IPS-18c (cell line): ENCODE measurements at regions not wholly inside any gene's neighbourhood (a gene's known extent, or its start where the extent isn't known, plus 50 kb on each side); places are given as distances from the start of the nearest gene placed in this dataset.
"Not testable (repeated sequence)": the region's sequence is repeated elsewhere in the genome, so short reads cannot be mapped to it uniquely, and the experiment has no call there.

Experiments used
- H3K4me3 ChIP-seq: 2 replicates; pipeline ENCODE4 v1.7.0; 2013; ENCODE audit warnings: low read depth, mild to moderate bottlenecking, low read length, moderate library complexity; ENCODE audit not compliant: insufficient read depth
- H3K9me3 ChIP-seq: one replicate; pipeline ENCODE4 v1.6.1; 2013; ENCODE audit warnings: mild to moderate bottlenecking, low read length, moderate library complexity; ENCODE audit not compliant: control insufficient read depth, insufficient read depth

GRCh38 chr6:101083533-101084175, 202.5 kb upstream of the ASCC3 start:
- Histone ChIP-seq H3K4me3 (no peak overlapping the region), H3K9me3 (no peaks in the 10 kb centered on the region)

- no peaks in the 10 kb centered on the region for H3K9me3 ChIP-seq
- no peak overlapping the region for H3K4me3 ChIP-seq
Observed at GRCh38 chr6:101085327-101085726, 204.2 kb upstream of the ASCC3 start.

DNA sequence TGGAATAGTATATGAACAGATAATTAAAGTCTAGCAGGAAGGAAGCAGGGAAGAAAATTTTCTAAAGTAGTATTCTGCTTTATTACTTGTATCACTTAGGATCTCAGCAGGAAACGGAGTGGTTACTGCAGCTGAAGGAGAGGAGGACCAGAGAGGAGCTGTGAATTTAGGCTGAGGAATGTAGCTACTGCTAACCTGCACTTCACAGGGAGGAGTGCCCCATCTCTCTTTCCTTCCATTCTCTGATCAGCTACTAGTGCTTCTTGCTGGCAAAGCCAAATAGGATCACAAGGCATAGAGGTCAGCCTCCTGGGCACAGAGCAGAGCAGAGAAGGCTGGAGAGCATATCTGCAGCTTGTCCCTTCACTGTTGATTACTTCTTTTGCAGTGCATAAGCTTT, 205.3 kb upstream of the ASCC3 start:
- Histone ChIP-seq H3K4me3 (no peak overlapping the region), H3K9me3 (no peaks in the 10 kb centered on the region)

DNA sequence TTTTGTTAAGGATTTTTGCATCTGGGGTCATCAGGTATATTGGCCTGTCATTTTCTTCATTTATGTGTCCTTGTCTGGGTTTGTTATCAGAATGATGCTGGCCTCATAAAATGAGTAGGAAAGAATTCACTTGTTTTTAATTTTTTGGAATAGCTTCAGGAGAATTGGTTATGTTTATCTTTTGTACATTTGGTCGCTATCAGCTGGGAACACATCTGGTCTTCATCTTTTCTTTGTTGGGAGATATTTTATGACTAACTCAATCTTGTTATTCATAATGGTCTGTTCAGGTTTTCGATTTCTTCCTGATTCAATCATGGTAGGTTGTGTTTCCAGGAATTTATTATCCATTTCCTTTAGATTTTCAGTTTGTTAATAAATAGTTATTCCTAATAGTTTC, 207.5 kb upstream of the ASCC3 start:
- Histone ChIP-seq H3K4me3 (no peak overlapping the region), H3K9me3 (peaks cover 2% of the 10 kb centered on the region)

- Histone ChIP-seq H3K4me3 (no peak overlapping the region), H3K9me3 (peaks cover 2% of the 10 kb centered on the region)
Observed at GRCh38 chr6:101089640-101090039, 208.5 kb upstream of the ASCC3 start.

DNA sequence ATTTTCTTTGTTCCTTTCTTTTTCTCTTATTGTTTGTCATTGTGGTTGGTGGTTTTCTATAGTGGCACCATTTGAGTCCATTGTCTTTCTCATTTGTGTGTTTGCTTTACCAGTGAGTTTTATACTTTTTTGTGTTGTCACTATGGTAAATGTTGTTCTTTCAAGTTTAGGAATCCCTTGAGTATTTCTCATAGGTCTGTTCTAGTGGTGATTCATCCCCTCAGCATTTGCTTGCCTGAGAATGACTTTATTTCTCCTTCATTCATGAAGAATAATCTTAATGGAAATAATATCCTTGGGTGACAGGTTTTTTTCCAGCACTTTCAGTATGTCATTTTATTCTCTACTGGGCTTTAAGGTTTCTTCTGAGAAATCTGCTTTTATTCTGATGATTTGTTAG, 209.2 kb upstream of the ASCC3 start:
- Histone ChIP-seq H3K9me3 (peaks cover 2% of the 10 kb centered on the region), H3K4me3 (no peak overlapping the region)

GRCh38 chr6:101098605-101099004, 217.5 kb upstream of the ASCC3 start:
- not testable (repeated sequence) for H3K4me3 ChIP-seq, H3K9me3 ChIP-seq

DNA sequence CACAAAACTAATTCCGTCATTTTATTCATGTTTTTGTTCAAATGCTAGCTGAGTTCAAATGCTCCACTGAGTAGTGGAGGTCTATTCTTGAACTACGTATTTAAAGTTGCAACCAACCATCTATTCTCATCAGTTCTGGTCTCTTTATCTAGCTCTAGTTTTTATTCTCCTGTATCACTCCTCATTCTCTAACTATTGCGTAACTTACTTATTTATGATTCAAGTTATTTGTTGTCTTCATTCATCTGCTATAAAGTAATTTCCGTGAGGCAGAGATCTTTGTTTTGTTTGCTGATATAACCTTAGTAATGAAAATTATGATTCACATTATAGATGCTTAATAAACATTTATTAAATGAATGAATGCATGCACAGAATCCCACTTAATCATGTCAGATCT, 221.6 kb upstream of the ASCC3 start:
- H3K4me3 ChIP-seq: no peak overlapping the region
- no peaks in the 10 kb centered on the region for H3K9me3 ChIP-seq

DNA sequence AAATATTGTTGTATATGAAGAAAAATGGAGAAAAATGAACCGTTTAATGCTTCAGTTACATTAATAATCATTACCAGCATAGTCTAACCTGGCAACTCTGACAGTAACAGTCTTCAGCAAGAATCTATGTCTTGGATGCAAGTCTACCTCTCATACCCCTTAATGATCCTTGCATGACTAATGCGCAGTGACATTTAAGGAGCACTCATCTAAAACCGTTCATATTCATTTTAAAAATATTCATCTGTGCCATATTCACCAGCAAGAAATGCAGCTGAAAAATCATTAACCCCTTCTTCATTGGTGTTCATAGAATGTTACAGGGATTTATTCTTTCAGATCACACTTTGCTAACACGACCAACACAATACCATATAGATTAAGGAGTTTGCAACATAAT, 227.2 kb upstream of the ASCC3 start:
- Histone ChIP-seq H3K9me3 (no peaks in the 10 kb centered on the region), H3K4me3 (no peak overlapping the region)

- no peaks in the 10 kb centered on the region for H3K9me3 ChIP-seq
- no peak overlapping the region for H3K4me3 ChIP-seq
Observed at GRCh38 chr6:101110814-101111213, 229.7 kb upstream of the ASCC3 start.

DNA sequence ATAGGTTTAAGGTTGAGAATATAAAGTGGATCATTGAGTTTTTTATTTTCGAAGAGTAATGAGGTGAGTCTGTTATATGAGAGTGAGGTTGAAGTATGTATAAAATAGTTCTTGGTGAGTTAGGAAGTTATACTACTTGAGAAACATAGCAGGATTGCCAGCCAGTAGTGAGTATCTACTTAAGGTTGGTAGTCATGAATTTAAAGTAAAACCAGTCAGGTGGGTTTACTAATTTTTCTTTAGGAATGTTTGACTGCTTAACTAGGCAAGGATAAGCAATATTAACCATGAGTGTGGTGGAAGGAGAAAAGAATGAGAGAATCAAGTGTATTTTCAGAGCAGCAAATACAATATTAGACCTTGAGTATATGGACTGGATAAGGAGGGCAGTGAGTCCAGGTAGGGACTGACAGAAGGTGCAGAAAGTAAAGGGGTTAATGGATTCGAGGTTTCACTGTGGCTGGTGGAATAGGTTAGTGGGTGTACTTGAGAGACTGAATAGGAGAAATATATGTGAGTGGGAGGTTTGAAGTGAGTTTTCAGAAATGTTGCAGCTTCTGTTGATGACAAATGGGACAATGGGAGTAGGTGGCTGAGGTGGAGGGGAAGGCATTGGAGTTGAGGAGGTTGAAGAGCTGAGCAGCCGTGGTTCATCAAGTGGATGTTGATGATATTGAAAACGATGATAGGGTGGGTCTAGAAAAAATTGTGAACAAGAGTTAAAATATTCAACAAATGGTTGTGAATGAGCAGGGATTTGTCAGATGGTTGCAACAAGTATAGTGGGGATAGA, 232.5 kb upstream of the ASCC3 start:
- Histone ChIP-seq H3K4me3 (no peak overlapping the region), H3K9me3 (no peaks in the 10 kb centered on the region)

DNA sequence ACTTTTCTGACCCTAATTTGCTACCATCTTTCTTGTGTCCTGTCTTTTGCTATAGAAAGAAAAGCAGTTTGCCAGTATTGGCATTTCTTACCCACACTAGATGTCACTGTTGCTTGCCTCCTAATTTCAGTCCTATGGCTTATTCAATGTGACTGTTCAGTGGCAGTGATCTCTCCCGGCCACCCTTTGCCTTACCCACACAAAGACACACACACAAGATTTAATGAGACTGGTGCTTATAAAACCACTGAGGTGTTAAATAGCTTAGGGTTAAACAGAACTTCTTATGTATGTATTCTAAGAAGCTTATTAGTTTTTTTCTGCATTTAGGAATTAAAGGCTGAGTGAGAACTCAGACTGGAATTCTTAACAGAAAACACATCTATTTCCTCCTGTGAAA, 233.6 kb upstream of the ASCC3 start:
- H3K4me3 ChIP-seq: no peak overlapping the region
- no peaks in the 10 kb centered on the region for H3K9me3 ChIP-seq

DNA sequence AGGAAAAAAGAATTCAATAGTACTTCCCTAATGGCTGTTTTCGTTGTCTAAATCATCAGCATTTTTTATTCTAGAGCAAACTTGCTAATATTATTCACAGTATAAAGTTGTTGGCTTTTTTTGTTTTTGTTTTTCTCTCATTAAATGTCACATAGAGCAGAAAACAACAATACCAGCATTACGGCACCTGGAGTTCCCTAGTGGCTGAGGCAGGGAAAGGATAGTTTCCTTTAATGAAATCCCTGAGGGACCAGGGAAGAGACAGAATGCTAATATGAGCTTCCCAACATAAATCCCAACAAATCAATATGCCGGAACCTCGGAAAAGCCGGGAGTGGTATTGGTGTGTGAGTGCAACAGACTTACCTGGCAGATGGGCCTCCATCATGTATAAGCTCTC, 235.2 kb upstream of the ASCC3 start:
- Histone ChIP-seq H3K4me3 (no peak overlapping the region), H3K9me3 (no peaks in the 10 kb centered on the region)

DNA sequence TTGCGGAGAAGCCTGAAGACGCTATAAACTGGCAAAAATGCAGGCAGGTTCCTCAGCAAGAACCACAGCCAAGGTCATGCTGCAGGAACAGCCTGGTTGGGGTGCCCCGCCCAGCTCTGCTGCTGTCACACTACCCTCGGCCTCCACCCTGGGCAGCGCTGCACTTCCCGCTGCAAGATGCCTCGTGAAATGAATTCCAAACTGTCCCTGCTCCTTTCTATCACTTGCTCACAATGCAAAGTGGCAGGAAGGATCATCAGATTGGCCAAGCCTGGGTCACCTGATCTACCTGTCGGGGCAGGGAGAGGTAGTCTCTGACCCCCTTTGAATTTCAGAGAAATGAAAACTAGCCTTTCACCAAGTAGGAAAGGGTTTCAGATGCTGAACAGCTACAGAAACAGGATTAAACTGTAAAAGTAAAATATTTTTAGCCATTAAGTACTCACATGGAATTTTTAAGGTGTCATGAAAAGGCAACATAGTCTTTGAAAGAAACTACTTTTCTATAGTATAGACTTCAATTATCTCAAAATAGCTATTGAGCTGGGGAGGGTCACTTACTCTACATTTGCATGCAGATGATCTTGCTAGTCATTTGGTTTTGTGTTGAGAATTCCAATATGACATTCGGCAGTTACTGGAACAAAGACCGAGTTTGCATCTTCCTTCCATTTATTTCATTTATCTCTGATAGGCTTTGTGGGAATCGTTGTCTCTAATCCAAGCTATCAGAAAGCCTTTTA, 236.4 kb upstream of the ASCC3 start:
- H3K9me3 ChIP-seq: no peaks in the 10 kb centered on the region
- peak overlapping the region; percentile 28; the same call in 1 of the 2 replicates for H3K4me3 ChIP-seq

DNA sequence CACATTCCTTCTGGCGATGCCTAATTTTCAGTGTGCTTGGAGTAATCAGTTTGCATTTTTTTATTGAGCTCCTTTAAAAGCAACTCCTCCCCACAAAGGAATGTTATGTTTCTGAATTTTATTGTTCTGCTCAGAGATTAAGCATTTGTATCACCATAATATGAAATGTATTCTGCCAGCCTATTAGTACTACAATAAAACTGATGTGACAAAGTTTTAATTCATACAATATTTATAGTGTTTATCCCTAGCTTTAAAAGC, 236.9 kb upstream of the ASCC3 start:
- no peaks in the 10 kb centered on the region for H3K9me3 ChIP-seq

DNA sequence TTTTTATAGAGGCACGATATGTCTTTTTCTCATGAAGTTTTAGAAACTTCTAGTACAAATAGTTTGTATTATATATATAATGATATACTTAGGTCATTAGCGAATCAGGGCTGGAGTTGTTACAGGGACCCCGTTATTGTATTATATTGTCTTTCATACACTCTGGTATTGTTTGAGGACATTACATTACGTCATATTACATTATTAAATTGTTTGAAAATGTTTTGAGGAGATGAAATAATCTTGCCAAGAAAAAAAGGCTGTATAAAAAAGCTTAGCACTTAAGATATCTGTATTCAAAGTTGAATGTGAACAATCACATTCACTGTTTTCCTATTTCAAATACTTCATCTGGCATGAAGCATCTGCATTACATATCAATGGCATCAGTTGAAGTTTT, 239.6 kb upstream of the ASCC3 start:
- H3K9me3 ChIP-seq: no peaks in the 10 kb centered on the region
- H3K4me3 ChIP-seq: no peak overlapping the region

More for the DNA sequence above, 236.9 kb upstream of the ASCC3 start:
- H3K4me3 ChIP-seq: no peak overlapping the region

DNA sequence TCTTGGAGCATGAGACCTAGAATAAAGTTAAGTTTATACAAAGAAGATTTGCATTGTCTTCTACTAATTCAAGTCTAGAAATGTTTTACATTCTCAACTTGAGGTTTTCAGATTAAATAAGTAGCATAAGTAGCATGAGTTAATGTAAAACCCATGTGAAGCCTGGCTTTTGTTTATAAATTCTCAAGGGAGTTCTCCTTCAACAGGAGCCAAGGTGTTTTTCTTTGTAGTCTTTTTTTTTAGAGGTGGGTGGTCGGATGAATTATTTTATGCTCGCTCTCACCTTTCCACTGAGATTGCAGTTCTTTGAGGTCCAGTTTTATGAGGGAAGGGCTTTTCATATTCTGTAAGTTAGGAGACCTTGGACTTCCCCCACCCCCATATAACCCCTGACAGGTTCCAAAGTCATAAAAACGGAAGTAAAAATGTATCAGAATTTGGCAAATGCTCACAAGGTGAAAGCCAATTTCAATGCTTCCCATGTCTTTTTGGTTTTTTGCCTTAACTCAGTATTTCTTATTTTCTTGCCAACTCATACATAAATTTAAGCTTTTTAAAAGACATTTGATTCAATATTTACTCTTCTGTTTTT, 244.3 kb upstream of the ASCC3 start:
- Histone ChIP-seq H3K4me3 (no peak overlapping the region), H3K9me3 (no peaks in the 10 kb centered on the region)

GRCh38 chr6:101126501-101126900, 245.4 kb upstream of the ASCC3 start:
- Histone ChIP-seq H3K9me3 (no peaks in the 10 kb centered on the region), H3K4me3 (no peak overlapping the region)
